Hematopoietic multipotent progenitor cell treated with erythropoietin and hydrocortisone succinate and interleukin-3 and kit ligand, for 15 days (in vitro differentiated cells): ENCODE measurements at regions not wholly inside any gene's neighbourhood (a gene's known extent, or its start where the extent isn't known, plus 50 kb on each side); places are given as distances from the start of the nearest gene placed in this dataset.

Experiments used
- DNase-seq: peaks from one replicate; pipeline ENCODE4 v3.0.0-alpha.2; 2015; ENCODE audit warnings: low spot score

DNA sequence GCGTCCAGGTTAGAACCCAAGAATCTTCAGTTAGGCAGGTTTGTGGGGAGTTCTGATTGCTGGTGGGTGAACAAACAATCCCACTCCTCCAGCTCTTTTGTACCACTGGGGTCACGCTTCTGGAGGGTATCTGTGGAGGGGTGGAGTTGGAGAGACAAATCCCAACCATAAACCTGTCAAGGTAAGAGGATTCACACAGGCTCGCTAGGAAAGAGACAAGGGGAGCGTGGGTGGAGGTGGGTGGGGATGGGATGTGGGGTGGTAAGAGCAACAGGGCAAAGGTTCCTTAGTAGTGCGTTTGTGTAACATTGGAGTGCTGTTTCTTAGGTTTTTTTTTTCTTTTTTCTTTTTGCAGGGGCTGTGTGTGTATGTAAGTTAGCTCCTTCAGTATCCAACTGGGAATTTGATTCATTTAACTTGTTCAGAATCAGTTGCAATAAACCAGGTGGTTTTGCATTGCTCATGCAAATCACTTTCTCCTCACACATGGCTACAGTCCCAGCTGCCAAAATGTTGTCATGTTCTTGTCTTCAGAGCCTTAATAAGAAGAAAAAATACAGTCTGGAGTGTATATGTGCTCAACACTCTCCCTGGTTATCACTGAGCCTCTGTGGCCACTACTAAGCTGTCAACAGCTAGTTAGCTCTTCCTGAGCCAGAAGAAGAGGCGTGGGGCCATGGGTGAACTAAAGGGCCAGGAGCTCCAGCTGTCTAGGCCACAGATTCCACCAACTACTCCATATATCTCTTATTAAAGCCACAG, 164.0 kb upstream of the RAD23B start:
- no peak for DNase-seq

DNA sequence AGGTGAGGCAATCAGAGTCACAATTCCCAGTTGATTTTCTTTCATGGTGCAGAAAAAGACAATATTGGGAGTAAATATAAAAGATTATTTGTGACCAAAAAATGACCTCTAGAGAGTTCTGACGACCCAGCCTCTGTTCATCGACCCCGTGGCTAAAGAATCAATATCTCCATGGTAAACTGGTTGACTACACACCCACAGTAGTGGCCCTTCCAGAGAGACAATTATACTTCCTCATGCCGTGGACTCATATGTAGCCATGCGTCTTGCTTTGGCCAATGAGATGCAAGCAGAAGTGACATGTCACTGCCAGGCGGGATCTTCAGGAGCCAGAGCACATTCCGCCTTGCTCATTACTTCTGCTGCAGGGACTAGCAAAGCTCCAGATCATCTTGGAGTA, 163.3 kb upstream of the RAD23B start:
- DNase-seq: no peak

- DNase-seq: no peak
Measured at GRCh38 chr9:107123389-107123788, 159.7 kb upstream of the RAD23B start.

DNA sequence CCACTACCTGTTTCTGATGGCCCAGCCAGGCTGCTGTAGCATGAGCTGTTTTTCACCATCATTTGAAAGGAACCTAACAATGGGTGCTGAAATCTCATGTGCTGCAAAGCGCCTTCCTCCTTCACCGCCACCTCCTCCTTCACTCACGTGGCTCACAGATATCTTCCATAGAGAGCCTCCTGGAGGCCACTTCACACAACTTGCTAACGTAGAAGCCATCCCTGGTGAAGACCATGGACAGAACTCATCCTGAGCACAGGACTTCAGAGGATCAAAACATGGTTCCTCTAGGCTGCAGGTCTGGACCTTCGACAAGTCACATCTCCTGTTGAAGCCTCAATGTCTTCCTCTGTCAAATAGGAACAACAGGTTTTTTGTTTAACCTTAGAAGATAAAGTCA, 155.5 kb upstream of the RAD23B start:
- no peak for DNase-seq

DNA sequence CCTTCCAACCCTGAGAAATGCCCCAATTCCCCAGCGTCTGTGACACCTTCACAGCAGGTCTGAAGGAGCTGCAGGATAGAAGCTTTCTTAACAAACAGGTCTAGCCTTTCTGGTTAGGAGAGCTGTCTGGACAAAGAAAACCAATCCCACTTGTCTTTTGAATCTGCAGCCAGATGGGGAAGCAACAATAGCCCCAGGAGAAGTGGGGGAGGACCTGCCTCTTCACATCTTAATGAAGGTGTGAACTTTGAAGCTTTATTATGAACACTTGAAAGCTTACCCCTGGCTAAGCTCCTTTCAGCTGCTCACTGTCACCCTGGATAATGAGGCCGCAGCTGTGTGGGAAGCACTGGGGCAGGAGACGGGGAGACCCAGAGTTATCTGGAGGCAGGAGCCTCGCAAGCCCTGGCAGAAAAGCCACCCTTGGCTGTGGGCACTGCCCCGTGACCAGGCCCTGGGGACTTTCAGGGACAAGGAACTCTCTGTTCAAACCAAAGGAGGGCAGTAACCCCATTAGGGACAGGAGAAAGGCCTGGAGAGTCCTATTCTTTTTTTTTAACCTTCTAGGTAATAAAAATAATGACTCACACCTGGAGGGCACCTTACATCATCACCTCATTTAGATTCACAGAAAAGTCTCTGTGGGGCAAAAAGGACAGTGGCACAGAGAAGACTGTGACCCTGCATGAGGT, 151.8 kb upstream of the RAD23B start:
- DNase-seq: no peak

DNA sequence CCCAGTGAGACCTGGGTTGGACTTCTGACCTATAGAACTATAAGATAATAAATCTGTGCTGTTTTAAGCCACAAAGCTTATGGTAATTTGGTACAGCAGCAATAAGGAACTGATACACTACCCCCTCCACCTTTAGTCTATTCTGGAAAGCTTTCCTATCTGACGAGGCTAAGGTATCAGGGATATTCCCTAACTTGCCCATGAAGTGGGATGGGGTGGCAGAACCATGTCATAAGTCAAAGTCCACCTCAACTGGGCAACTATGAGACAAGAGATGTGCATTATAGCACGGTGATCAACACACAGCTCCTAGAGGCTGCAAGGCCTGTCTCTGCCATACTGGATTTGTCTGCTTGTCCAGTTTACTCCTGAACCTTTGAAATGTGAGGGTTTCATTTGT, 146.8 kb upstream of the RAD23B start:
- no peak for DNase-seq

- peak; percentile 51 for DNase-seq
Measured at GRCh38 chr9:107137495-107138202, 145.4 kb upstream of the RAD23B start.

DNA sequence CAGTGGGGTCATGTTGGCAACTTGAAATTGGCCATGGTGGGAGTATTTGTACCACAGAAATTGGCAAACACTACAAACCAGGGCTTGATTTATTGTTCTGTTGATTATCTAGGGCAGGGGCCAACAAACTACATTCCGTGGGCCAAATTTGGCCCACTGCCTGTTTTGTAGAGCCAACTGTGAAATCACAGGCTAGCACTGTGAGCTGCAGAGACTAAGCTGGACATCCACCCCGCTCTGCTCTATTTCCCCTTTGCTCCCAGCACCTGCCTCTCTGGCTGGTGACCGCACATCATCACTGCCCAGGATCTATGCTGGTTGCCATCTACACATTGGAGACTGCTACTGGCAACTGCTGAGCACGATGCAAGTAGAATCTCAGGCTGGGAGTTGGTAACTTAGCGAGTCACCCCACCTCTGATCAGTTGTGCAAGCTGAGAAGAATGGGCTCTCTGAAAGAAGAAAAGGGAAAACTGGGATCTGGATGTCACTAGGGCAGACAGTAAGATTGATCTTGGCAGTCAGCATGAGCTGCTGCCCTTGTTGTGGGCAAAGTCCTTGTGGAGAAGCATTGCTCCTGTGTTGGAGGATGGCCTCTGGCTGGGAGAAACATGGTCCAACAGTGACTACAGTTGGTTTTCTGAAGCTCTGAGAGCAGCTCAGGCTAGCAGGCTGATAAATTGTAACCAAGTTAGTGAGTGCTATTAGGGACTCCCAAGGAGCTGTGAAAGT, 144.7 kb upstream of the RAD23B start:
- no peak for DNase-seq

DNA sequence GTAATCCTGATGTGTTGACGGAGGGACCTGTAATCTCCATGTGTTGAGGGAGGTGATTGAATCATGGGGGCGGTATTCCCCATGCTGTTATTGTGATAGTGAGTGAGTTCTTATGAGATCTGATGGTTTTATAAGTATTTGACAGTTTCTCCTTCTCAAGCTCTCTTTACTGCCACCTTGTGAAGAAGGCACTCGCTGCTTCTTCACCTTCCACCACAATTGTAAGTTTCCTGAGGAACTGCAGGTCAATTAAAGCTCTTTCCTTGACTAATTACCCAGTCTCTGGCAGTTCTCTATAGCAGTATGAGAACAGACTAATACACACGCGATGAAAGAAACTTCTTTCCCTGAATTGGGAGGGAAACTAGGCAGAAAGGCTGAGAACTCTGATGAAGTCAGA, 141.1 kb upstream of the RAD23B start:
- DNase-seq: no peak

- no peak for DNase-seq
Measured at GRCh38 chr9:107142430-107142829, 140.6 kb upstream of the RAD23B start.

DNA sequence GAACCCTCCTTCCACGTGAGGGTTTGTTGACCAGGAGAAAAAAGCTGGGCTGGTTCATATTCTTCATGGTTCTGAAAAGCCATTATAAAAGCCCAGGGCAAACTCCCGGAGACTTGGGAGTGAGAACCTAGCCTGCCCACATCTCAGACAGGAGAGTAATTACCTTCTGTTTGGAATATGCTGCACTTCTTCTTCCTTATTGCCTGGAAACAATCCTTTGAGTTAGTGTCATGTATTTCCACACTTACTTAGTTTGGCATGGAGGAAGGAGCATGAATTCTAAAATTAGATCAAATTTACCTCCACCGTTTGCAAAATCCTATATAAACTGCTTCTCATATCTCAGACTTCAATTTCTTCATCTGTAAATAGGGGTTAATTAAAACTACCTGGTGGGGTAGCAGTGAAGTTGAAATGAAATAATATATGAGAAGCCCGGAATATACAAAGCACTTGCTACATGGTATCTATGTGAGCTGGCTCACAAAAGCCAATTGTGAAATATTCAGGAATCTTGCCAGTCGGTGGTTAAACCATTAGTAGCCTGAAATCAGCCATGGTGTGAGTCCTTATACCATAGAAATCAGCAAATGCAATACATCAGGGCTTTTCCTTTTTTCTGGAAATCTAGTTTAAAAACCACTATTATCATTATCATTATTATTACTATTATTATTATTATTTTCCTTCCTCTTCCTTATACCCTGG, 140.0 kb upstream of the RAD23B start:
- no peak for DNase-seq

- no peak for DNase-seq
Measured at GRCh38 chr9:107144475-107144874, 138.6 kb upstream of the RAD23B start.

- no peak for DNase-seq
Measured at GRCh38 chr9:107147134-107147533, 135.9 kb upstream of the RAD23B start.

- no peak for DNase-seq
Measured at GRCh38 chr9:107148216-107148615, 134.9 kb upstream of the RAD23B start.

DNA sequence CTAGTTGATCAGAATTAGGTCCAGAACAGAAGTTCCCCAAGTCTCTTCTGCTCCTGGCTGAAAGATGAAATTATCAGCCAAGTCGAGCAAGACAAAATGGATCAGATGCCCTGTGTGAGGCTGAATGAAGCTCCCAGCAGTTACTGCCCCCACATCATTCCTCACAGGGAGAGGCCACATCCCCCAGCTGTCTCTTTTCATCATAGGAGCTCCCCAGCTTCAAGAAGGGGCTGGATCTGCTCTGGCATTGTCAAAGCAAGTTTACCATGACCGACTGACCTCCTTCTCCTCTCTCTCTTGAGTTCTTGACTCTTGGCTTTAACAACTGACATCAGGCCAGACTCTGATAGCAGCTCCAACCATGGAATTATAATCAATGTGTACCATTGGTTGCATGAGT, 133.3 kb upstream of the RAD23B start:
- no peak for DNase-seq

GRCh38 chr9:107153336-107153735, 129.7 kb upstream of the RAD23B start:
- DNase-seq: no peak

DNA sequence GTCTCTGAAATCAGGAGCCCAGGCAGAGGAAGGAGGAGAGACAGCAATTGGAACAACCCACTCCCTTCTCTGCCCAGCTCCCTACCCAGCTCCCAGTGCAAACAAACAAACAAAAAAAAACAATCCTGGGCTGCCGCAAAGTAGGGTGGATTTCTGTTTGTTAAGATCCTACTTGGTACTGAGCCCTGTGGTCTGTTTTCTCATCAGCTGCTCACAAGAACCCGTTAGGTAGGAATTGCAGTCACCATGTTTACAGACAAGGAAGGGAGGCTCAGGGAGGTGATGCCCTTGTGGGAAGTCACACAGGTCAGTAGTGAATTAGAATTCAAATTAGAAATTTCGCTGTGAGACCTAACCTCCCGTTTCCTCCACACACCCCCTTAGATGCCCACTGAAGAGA, 128.8 kb upstream of the RAD23B start:
- no peak for DNase-seq

- DNase-seq: no peak
Measured at GRCh38 chr9:107154766-107155165, 128.3 kb upstream of the RAD23B start.

DNA sequence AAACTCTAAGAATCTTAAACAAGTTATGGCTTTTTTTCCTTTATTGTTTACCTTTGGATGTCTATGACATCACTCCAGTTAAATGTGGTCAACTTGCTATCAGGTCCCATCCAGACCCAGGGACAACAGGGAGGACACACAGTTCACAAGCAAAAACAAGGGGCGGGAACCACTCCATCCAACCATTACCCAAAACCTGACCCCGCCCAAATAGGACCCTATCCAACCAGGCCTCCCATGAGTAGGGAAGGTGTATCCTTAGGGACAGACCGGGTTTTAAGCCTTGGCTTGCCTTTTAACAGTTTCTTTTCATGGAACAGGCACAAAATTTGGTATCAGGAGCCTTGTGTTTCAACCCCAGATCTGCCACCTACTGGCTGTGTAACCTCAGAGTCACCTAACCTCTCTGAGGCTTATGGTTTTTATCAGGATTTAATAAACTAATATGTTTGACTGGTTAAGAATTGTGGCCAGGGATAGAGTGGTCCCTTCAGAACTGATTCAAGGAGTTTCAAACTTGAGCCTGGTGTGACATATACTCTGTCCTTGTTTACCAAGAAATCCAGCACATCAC, 127.7 kb upstream of the RAD23B start:
- no peak for DNase-seq

- no peak for DNase-seq
Measured at GRCh38 chr9:107158321-107158720, 124.8 kb upstream of the RAD23B start.

GRCh38 chr9:107161338-107161737, 121.7 kb upstream of the RAD23B start:
- DNase-seq: no peak

GRCh38 chr9:107163370-107163769, 119.7 kb upstream of the RAD23B start:
- DNase-seq: no peak
